NCI-H2029 (cell line): ENCODE measurements at regions not wholly inside any gene's neighbourhood (a gene's known extent, or its start where the extent isn't known, plus 50 kb on each side); places are given as distances from the start of the nearest gene placed in this dataset.

Source experiments
- DNase-seq: peaks from one replicate; lab custom pipeline; 2025; lab: John Stamatoyannopoulos, UW

DNA sequence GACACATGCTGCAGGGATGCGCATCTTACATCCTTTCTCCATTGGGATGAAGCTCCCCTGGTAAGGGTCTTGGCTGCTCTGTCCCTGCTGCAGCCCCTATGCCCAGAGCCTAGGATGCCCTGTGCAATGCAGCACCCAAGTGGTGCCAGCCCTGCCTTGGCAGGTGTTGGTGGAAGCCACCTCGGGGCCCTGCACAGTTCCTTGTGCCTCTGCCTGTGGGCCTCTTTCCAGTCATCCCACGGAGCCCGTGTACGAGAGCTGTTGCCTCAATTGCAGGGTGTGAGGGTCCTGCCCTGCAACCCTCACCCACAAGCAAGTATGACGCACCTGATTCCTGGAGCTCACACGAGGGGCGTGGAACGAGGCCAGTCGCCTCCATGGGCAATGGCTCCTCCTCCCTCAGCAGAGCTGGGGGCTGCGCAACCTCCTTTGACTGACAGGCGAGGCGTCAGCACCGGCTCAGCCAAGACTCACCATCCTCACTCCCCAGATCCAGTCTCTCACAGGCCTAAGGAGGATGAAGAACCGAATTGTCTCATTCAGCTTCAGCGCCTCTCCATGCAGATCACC is 719.6 kb downstream of the BRD1 start:
- DNase-seq = no peak

DNA sequence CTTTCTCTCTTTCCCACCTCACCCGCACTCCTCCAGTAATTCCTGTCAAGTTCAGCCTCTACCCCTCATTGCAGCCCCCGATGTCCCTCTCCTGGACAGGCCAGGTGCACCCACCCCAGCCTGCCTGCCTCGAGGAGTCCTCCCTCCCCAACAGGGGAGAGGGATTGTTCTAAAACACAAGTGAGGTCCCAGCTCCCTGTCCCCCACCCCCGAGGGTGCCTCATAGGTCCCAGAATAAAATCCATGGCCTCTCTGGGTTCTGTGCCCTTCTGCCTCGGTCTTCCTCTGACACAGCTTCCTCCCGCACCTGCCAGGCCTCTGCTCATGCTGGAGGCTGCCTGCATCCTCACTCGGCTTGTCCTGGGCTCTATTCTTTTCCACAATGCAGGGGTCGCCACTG is 720.1 kb downstream of the BRD1 start:
- no peak for DNase-seq

DNA sequence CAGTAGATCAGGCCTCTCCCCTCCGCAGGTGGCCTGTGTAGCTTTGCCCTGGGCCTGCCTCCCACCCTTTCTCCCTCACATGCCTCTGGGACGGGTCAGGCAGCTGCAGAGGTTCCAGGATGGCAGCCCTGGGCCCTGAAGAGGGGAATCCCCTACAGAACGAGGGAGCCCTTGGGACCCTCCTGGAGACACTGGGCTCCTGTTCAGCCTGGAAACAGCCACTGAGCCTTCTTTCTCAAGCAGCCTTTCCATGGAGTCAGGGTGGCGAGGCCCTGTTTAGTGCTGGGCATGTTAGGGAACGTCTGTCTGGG is 720.9 kb downstream of the BRD1 start:
- no peak for DNase-seq

DNA sequence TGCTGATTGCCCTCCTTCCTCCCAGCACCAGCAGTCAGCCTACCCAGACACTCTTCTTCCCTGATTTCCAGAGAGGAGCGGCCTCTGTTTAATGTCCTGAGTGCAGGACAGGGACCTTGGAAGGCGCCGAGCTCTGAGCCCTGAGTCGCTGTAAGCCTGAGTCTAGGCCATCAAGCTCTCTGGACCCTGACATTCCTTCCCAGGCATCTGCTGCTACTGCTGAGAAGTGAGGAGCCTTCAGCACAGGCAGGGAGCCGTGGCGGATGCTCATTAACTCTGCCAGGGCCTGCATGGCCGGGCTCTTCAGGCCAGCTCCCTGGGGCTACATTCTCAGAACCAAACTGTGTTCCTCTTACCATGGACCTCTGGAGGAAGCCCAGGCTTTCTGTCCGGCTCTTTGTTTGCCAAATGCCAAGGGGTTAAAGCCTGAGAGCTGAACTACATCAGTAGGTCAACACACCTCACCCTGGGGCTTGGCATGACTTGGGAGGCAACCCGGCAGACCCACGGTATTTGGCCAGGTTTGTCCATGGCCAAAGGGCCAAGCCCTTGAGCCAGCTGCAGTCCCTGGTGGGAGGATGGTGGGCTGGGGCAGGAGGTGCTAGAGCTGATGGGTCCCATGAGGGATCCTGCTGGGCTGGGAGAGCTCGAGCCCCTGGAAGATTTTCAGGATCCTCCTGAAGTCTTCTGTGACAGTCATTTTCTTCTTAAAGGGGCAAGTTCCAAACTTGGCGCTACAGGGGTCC is 721.4 kb downstream of the BRD1 start:
- no peak for DNase-seq

DNA sequence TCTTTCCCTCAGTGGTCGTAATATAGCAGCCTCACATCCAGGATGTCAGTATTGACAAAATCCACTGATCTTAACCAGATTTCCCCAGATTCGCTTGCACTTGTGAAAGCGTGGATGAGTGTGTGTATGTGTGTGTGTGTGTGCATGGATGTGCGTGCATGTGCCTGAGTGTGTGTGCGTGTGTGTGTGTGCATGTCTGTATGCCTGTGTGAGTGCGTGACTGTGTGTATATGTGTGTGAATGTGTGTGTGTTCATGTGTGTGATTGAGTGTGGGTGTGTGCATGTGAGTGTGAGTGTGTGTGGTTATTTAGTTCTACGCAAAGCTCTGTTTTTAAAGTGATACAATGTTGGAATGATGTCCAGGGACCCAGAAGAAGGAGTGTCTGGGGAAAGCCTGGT is 723.2 kb downstream of the BRD1 start:
- no peak for DNase-seq

DNA sequence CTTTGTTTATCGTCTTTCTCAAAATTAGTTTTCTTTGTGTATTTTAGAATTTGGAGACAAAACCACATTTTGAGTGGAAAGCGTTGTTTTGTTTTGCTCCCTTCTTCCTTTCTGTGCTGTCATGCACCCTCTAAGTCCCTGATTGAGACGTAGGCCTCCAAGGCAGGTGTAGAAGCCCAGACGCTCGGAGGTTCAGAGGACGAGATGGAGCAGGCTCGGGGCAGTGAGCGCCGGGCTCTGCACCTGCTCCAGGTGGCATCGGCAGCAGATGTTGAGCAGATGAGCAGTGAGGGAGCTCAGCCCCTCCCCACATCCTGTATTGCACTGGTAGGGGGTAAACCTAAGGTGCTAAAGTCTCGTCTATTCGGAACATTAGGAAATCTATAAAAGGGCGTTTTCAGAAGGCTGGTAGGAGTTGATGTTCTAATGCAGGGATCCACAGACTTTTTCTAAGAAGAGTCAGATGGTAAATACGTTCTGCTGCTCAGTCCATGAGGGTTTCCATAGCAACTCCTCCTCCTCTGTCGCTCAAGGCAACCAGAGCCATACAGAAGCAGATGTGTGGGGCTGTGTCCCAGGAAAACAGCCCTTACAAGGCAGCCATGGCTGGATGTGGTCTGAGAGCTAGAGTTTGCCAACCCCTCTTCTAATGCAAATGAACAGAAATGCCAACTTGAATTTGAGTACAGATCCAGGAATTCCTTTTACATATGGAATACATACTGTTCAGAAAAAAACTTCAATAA is 724.2 kb downstream of the BRD1 start:
- peak; percentile 92 for DNase-seq

DNA sequence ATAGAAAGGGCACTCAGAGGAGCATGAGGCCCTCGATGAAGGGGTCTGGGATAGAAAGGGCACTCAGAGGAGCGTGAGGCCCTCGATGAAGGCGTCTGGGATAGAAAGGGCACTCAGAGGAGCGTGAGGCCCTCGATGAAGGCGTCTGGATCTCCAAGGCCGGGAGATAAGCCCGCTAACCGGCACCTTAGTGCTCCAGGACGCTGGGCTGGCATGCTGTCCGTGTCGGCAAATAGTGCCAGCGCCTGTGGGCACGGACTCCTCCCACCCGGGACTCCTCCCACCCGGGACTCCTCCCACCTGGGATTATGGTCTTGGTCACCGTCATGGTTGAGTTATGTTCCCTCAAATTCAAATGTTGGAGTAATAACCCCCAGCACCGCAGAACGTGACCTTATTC is 725.3 kb downstream of the BRD1 start:
- no peak for DNase-seq

DNA sequence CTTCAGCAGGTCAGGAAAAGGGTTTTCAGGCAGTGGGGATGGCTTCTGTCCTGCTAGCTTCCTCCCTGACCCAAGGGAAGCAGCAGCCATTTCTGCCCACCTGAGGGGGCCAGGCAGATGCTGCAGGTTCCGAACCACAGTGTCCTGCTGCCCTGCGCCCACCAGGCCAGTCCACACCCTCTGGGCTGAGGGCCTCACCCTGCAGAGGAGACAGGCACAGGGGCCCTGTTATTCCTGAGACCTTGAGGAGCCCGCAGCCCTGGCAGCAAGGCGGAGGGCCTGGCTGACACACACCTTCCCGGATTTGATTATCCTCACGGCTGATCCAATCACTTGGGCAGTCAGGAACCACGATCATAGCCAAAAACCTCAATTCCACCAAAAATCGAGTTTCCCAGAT is 725.8 kb downstream of the BRD1 start:
- no peak for DNase-seq

DNA sequence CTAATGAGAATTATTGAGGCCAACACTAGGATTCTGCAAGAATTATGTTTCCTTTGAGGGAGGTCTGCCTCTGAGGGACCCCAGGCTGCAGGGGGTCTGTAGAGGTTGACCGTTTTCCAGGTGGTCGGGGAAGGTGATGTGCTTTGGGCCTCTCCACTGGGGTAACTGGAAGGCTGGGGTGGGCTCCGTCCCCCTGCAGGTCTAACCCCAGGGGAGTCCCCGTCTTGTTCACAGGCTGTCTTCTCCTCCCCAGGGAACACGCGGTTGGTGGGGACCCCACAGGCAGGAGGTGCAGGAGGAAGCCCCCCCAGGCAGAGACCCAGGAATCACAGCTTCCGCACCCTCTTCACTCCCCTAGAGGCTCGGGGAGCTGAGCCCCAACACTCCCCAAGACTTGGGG is 726.4 kb downstream of the BRD1 start:
- no peak for DNase-seq

DNA sequence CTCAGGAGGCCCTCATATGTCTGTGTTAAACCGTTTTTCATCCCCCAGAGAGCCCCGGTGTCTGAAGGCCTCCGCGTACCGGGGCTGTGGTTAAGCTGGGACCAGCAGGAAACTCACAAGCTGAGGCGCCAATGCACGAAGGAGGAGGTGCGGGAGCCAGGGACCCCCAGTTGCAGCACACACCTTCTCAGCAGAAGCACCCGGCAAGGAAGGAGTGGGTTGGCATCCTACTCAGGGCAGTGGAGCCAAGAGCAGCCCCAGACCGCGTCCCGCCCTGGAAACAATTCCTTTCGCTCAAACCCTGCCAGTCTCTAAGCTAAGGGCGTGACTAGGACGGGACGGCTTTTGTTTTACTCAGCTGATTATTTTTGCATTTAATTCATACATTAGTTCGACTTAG is 726.9 kb downstream of the BRD1 start:
- no peak for DNase-seq

DNA sequence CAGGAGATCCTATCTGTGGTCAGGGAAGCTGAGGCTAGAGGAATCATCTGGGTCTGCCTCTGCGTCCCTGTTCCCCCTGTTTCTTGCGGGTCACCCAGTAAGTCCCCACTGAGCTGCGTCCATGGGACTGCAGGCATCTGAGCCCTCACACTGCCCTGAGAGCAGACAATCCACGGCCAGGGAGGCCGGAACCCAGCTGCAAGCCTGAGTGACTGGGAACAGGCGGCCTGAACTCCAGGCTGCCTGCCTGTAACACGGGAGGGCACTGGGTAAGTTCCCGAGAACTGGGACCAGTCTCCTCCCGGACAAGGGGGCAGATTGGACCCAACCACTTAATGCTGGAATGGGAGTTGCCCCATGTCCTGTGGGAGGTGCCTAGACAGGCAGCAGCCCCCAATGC is 727.4 kb downstream of the BRD1 start:
- no peak for DNase-seq

DNA sequence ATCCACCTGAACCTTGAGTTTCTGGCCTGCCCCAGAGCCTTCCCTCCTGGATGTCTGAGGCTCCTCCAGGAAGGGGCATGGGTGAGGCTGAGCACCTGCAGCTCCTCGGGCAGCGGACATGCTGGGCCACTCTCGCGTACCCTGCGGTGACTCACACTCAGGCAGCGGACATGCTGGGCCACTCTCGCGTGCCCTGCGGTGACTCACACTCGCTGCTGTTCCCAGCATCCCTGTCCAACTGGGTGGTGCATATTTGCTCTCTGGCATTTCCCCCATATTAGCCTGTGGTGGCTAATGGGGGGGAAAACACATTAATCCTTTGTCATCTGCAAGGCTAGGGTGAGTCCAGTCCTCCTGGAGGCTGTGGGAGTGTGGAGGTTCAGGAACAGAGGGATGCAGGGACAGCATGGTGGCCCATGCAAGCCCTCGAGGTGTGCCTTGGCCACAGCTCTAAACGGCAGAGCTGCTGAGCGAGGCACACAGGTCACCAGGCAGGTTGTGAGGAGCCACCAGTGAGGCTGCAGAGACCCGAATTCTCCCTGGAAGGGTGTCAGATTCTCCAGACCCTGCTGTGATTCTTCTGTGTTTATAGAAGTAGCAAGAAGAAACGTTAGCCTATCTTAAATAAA is 728.1 kb downstream of the BRD1 start:
- no peak for DNase-seq

DNA sequence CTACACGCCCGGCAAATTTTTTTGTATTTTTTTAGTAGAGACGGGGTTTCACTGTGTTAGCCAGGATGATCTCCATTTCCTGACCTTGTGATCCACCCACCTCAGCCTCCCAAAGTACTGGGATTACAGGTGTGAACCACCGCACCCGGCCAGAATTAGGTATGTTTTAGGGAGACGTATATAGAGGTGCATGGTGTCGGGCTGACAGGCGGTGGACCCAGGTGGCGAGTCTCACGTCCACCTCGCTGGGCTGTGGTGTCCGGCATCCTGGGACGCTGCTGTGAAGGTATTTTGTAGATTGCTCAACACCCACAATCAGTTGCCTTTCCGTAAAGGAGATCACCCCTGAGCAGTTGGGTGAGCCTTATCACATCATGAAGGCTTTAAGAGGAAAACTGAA is 728.6 kb downstream of the BRD1 start:
- DNase-seq = no peak

DNA sequence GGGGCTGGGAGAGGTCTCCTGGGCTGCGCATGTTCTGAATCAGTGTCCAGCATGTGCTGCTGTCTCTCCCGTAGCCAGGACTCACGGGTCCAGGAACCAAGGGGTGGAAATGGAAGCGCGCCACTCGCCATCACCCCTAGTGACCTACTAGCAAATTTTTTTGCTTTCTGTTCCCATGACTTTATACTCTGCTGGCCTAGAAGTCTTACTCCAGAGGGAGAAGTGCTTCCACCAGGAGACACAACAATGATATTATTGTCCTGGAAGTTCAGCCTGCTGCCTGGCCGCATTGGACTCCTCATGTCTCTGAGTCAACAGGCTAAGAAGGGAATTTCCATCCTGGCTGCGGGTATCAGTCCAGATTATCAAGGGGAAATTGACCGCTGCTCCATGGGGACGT is 729.7 kb downstream of the BRD1 start:
- DNase-seq = no peak

DNA sequence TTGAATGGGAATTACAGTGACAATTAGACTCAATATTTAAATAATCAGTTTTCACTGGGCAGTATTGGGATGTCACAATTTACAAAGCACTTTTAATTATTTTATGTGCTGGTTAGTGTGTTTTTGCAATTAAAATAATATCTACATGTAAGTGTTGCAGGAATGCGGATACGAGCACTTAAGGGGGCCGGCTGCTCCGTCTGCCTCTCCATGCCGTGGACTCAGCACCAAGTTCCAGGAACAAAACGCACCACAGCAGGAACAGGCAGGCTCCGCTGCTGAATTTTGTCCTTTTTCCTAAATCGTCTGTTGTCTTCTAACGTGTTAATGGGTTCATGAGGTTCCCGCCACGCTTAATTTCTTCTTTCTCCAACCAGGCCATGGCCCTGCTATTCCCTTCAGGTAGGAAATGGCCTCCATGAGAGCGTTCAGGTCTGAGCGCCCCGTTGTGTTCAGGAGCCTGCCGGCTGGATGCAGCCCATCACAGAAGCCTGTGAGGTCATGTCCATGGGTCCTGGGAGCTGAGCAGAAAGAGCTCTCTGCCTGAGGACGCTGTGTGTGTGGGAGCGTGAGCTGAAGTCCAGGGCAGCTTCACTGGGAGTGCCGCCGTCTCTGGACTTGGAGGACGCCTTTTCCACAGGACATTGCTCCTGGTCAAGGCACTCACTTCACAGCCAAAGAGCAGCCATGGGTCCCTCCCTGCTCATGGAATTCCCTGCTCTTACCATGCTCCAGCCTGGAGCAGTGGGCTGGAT is 730.3 kb downstream of the BRD1 start:
- no peak for DNase-seq

DNA sequence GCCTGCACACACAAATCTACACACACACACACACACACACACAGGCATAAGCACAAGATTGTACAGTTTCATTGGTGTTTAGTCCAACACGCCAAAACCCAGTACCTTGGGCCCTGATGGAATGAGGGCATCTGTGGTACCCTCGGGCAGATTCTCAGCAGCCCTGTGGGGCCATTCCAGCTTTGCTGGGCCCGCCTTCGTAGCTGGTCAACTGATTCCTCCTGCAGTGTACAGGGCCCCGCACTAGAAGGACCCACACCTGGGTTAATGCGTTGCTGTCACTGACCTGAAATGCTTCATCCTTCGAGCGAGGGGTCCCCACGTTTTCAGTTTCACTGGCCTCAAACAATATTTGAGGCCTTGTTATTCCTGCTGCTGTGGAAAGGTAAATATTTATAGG is 731.2 kb downstream of the BRD1 start:
- no peak for DNase-seq

DNA sequence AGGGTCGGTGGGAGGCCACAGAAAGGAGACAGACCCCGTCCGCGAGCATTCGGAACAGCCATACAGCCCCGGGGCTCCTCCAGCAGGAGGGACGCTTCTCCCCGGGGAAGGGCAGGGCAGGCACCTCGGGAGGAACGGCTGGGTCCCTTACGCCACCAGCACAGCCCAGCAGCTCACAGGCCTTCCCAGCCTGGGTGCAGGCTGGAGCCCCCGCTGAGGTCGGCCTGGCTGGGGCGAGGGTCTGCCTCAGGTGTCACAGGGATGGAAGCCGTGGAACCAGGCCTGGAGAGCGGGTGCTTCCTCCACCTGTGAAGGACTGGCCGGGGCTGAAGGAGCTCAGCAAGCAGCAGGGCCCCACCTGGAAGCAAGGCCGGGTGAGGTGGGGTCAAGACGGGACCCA is 732.3 kb downstream of the BRD1 start:
- no peak for DNase-seq

DNA sequence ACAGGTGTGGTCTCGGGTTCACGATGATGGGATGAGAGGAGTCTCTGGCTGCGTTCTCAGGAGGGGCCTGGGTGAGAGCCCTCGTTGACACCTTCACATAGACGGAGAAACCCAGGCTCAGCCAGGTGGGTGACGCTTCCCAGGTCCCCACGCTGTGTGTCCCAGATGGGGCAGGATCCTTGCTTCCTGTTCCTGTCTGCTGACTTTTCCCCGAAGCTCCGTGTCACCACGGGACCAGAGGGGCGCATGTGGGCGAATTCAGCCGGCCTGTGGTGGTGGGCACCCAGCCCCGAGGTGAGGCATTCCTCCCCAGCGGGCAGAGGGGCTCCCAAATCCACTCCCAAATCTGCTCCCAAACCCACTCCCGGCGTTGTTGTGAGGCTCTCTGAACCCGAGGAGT is 732.8 kb downstream of the BRD1 start:
- DNase-seq = no peak

DNA sequence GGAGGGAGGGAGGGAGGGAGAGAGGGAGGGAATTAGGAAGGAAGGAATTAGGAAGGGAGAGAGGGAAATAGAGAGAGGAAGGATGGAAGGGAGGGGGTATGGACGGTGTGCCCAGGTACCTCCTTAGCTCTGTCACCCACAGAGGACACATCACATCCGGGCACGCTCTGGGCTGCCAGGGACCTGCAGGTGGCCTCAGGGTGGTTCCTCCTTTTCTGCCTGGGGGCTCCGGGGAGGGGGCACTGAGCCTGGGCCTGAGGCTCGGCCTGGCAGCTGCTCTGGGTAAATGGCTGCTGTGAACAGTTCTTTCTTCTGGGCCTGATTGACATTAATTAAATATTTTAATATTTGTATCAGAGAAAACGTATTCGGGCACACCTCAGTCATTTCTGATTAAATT is 733.5 kb downstream of the BRD1 start:
- no peak for DNase-seq

DNA sequence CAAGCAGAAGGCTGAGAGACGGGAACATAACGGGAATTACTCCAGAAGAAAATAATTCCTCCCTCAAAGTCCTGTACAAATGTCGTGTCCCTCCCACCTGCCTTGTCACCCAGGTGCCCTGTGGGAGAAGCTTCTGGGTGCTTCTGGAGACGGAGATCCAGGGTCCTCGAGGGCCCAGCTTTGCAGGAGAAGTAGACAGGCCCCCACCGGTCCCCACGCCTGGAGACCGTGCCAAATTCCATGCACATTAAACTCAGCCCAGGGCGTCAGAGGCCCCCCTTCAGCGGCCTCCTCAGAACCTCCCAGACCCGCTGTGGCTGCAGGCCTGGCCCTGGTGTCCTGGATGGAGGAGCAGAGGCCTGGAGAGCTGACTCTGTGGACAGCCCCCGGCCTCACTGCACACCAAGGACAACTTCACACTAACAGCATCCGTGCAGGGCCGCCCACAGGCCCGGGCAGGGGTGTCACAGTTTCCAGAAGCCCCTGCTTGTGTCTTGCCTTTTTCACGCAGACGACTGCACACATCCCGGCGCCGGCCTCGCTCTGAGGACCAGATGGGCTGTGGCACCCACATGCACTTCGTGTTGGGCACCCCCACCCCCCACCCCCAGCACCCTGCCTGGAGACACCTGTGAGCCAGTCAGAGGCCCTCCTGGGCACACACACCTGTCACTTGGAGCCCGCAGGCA is 734.3 kb downstream of the BRD1 start:
- no peak for DNase-seq

DNA sequence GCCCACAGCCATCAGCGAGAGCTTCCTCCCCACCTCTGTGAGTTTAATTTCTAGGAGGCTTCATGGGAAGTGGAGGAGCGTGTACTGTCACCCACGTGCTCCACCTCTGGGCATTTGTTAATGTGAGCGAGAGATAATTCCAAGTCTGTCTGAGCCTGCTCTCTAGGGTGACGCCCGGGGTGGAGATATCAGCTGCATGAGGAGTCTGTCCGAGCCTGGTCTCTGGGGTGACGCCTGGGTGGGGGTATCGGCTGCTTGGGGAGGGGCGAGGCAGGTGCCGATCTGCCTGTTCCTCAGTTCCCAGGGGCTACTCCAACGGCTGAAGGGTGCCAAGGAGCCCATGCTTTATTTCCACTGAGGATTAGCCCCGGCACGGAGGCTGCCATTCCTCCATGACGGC is 735.0 kb downstream of the BRD1 start:
- DNase-seq = no peak
